ENCODE measurements at regions not wholly inside any gene's neighbourhood (a gene's known extent, or its start where the extent isn't known, plus 50 kb on each side); places are given as distances from the start of the nearest gene placed in this dataset.
"Not testable (repeated sequence)": the region's sequence is repeated elsewhere in the genome, so short reads cannot be mapped to it uniquely, and the experiment has no call there.

GRCh38 chr1:213685992-213686582 is 301.7 kb upstream of the PROX1 start:
- ATAC-seq (replicated peaks in 1 of 2) (no peak), DNase-seq (no peak)
- H3K27ac Mint-ChIP-seq, result no peak overlapping the region
- no peaks in the 10 kb centered on the region for H3K27me3 Mint-ChIP-seq (ENCODE audit: low read depth)
- H3K4me1 Mint-ChIP-seq (ENCODE audit: low read depth), result peaks cover 13% of the 10 kb centered on the region
- no peaks in the 10 kb centered on the region for H3K36me3 Mint-ChIP-seq (ENCODE audit: insufficient read depth in 2 of 2)
- no peaks in the 10 kb centered on the region for H3K9me3 Mint-ChIP-seq
- H3K4me3 Mint-ChIP-seq, result no peak overlapping the region

- DNase-seq (no peak), ATAC-seq (replicated peaks in 1 of 2) (no peak)
- no peak overlapping the region for H3K4me3 Mint-ChIP-seq
- no peak overlapping the region for H3K27ac Mint-ChIP-seq
- H3K36me3 Mint-ChIP-seq (ENCODE audit: insufficient read depth in 2 of 2), result no peaks in the 10 kb centered on the region
- H3K4me1 Mint-ChIP-seq (ENCODE audit: low read depth), result peaks cover 13% of the 10 kb centered on the region
- no peaks in the 10 kb centered on the region for H3K27me3 Mint-ChIP-seq (ENCODE audit: low read depth)
- H3K9me3 Mint-ChIP-seq, result no peaks in the 10 kb centered on the region
These were observed 300.8 kb upstream of the PROX1 start for GRCh38 chr1:213686983-213687382.

- no peak for DNase-seq
- no peaks in the 10 kb centered on the region for H3K27me3 Mint-ChIP-seq (ENCODE audit: low read depth)
- H3K36me3 Mint-ChIP-seq (ENCODE audit: insufficient read depth in 2 of 2), result no peaks in the 10 kb centered on the region
- peaks cover 13% of the 10 kb centered on the region for H3K4me1 Mint-ChIP-seq (ENCODE audit: low read depth)
- ATAC-seq (replicated peaks in 1 of 2), result no peak
- H3K27ac Mint-ChIP-seq, result no peak overlapping the region
- H3K4me3 Mint-ChIP-seq, result no peak overlapping the region
- no peaks in the 10 kb centered on the region for H3K9me3 Mint-ChIP-seq
These were observed 299.9 kb upstream of the PROX1 start for GRCh38 chr1:213687832-213688231.

- H3K27me3 Mint-ChIP-seq (ENCODE audit: low read depth), result no peaks in the 10 kb centered on the region
- H3K9me3 Mint-ChIP-seq, result no peaks in the 10 kb centered on the region
- DNase-seq, result no peak
- H3K4me1 Mint-ChIP-seq (ENCODE audit: low read depth), result peaks cover 13% of the 10 kb centered on the region
- no peak overlapping the region for H3K4me3 Mint-ChIP-seq
- H3K36me3 Mint-ChIP-seq (ENCODE audit: insufficient read depth in 2 of 2), result no peaks in the 10 kb centered on the region
- ATAC-seq (replicated peaks in 1 of 2), result no peak
- no peak overlapping the region for H3K27ac Mint-ChIP-seq
These were observed 299.1 kb upstream of the PROX1 start for GRCh38 chr1:213688655-213689054.

- peak; percentile 39 to 58 for ATAC-seq (replicated peaks in 1 of 2)
- peaks cover 13% of the 10 kb centered on the region for H3K4me1 Mint-ChIP-seq (ENCODE audit: low read depth)
- no peaks in the 10 kb centered on the region for H3K27me3 Mint-ChIP-seq (ENCODE audit: low read depth)
- H3K36me3 Mint-ChIP-seq (ENCODE audit: insufficient read depth in 2 of 2), result no peaks in the 10 kb centered on the region
- no peak overlapping the region for H3K27ac Mint-ChIP-seq
- H3K4me3 Mint-ChIP-seq, result no peak overlapping the region
- H3K9me3 Mint-ChIP-seq, result no peaks in the 10 kb centered on the region
- DNase-seq, result no peak
These were observed 298.5 kb upstream of the PROX1 start for GRCh38 chr1:213689260-213689659.

- Mint-ChIP-seq H3K27me3 (ENCODE audit: low read depth) (no peaks in the 10 kb centered on the region), H3K4me3 (no peak overlapping the region), H3K9me3 (no peaks in the 10 kb centered on the region), H3K36me3 (ENCODE audit: insufficient read depth in 2 of 2) (no peaks in the 10 kb centered on the region), H3K27ac (no peak overlapping the region), H3K4me1 (ENCODE audit: low read depth) (peaks cover 13% of the 10 kb centered on the region)
- ATAC-seq (replicated peaks in 1 of 2) (no peak), DNase-seq (no peak)
These were observed 297.3 kb upstream of the PROX1 start for GRCh38 chr1:213690341-213690917.

GRCh38 chr1:213692321-213692720 is 295.5 kb upstream of the PROX1 start:
- Mint-ChIP-seq H3K4me1 (ENCODE audit: low read depth) (peaks cover 13% of the 10 kb centered on the region), H3K9me3 (no peaks in the 10 kb centered on the region), H3K27me3 (ENCODE audit: low read depth) (no peaks in the 10 kb centered on the region), H3K27ac (no peak overlapping the region), H3K36me3 (ENCODE audit: insufficient read depth in 2 of 2) (no peaks in the 10 kb centered on the region), H3K4me3 (no peak overlapping the region)
- DNase-seq (no peak), ATAC-seq (replicated peaks in 1 of 2) (no peak)

- Mint-ChIP-seq H3K36me3 (ENCODE audit: insufficient read depth in 2 of 2) (no peaks in the 10 kb centered on the region), H3K4me1 (ENCODE audit: low read depth) (peaks cover 5% of the 10 kb centered on the region), H3K4me3 (no peak overlapping the region), H3K9me3 (peaks cover 0 to 1% of the 10 kb centered on the region in 2 donors), H3K27me3 (ENCODE audit: low read depth) (no peaks in the 10 kb centered on the region), H3K27ac (no peak overlapping the region)
- no peak for DNase-seq
- ATAC-seq (replicated peaks in 1 of 2), result no peak
These were observed 293.9 kb upstream of the PROX1 start for GRCh38 chr1:213693864-213694263.

- H3K9me3 Mint-ChIP-seq, result peaks cover 1 to 4% of the 10 kb centered on the region in 2 donors
- no peaks in the 10 kb centered on the region for H3K27me3 Mint-ChIP-seq (ENCODE audit: low read depth)
- DNase-seq (no peak), ATAC-seq (replicated peaks in 1 of 2) (no peak)
- no peaks in the 10 kb centered on the region for H3K4me1 Mint-ChIP-seq (ENCODE audit: low read depth)
- no peaks in the 10 kb centered on the region for H3K36me3 Mint-ChIP-seq (ENCODE audit: insufficient read depth in 2 of 2)
- no peak overlapping the region for H3K27ac Mint-ChIP-seq
- H3K4me3 Mint-ChIP-seq, result no peak overlapping the region
These were observed 290.5 kb upstream of the PROX1 start for GRCh38 chr1:213697192-213697802.

- Mint-ChIP-seq H3K27me3 (ENCODE audit: low read depth) (no peaks in the 10 kb centered on the region), H3K4me3 (no peak overlapping the region), H3K27ac (peak overlapping the region; percentile 27), H3K4me1 (ENCODE audit: low read depth) (no peaks in the 10 kb centered on the region), H3K36me3 (ENCODE audit: insufficient read depth in 2 of 2) (peaks cover 0 to 4% of the 10 kb centered on the region in 2 donors), H3K9me3 (peaks cover 1 to 8% of the 10 kb centered on the region in 2 donors)
- no peak for ATAC-seq (replicated peaks in 1 of 2)
- DNase-seq, result no peak
These were observed 289.6 kb upstream of the PROX1 start for GRCh38 chr1:213698092-213698702.

GRCh38 chr1:213702703-213703102 is 285.1 kb upstream of the PROX1 start:
- Mint-ChIP-seq H3K4me1 (ENCODE audit: low read depth) (no peaks in the 10 kb centered on the region), H3K9me3 (peaks cover 6 to 14% of the 10 kb centered on the region in 2 donors), H3K36me3 (ENCODE audit: insufficient read depth in 2 of 2) (peaks cover 4 to 5% of the 10 kb centered on the region in 2 donors), H3K27me3 (ENCODE audit: low read depth) (no peaks in the 10 kb centered on the region), H3K27ac (no peak overlapping the region), H3K4me3 (no peak overlapping the region)
- no peak for ATAC-seq (replicated peaks in 1 of 2)
- no peak for DNase-seq

GRCh38 chr1:213704941-213705340 is 282.8 kb upstream of the PROX1 start:
- no peak overlapping the region for H3K27ac Mint-ChIP-seq
- DNase-seq (no peak), ATAC-seq (replicated peaks in 1 of 2) (no peak)
- H3K4me3 Mint-ChIP-seq, result no peak overlapping the region
- no peaks in the 10 kb centered on the region for H3K4me1 Mint-ChIP-seq (ENCODE audit: low read depth)
- H3K9me3 Mint-ChIP-seq, result peaks cover 8 to 12% of the 10 kb centered on the region in 2 donors
- no peaks in the 10 kb centered on the region for H3K27me3 Mint-ChIP-seq (ENCODE audit: low read depth)
- peaks cover 4 to 8% of the 10 kb centered on the region in 2 donors for H3K36me3 Mint-ChIP-seq (ENCODE audit: insufficient read depth in 2 of 2)

GRCh38 chr1:213711833-213712490 is 275.8 kb upstream of the PROX1 start:
- DNase-seq, result peak; percentile 7 to 12

More at GRCh38 chr1:213711833-213712490, 275.8 kb upstream of the PROX1 start:
- not testable (repeated sequence) for H3K4me1 Mint-ChIP-seq (ENCODE audit: low read depth); H3K27me3 Mint-ChIP-seq (ENCODE audit: low read depth); H3K27ac Mint-ChIP-seq; H3K36me3 Mint-ChIP-seq (ENCODE audit: insufficient read depth in 2 of 2); H3K4me3 Mint-ChIP-seq
- H3K9me3 Mint-ChIP-seq, result peaks cover 6 to 14% of the 10 kb centered on the region in 2 donors
- ATAC-seq (replicated peaks in 1 of 2), result peak; percentile 53 to 62

All from activated T-cell treated with anti-CD3 and anti-CD28 coated beads, Interleukin-2, amount 50 U/mL, for 72 hours (primary cell).